ENCODE measurements at regions not wholly inside any gene's neighbourhood (a gene's known extent, or its start where the extent isn't known, plus 50 kb on each side); places are given as distances from the start of the nearest gene placed in this dataset.

DNA sequence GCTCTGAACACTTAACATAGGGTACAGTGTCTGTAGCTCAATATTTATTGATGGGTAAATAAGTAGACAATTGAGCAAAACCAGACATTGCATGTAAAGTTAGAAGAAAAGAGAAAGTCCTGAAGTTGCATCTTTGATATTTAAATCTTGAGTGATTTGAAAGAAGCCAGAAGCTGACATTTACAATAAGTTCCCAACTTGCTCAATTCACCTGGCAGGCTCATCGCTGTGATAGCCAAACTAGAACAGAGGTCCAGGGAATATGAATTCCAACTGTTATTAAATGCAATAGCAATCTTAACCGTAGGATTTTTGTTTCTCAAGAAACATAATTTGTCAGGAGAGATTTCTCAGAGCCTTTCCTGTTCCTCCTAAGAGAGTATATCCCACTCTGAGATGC lies 65.9 kb upstream of the EDN1 start:
- no TSS peak for BruUV-seq (replicated peaks)
- H3K36me3 ChIP-seq (ENCODE audit: insufficient read depth, low read length, poor library complexity, severe bottlenecking): no peaks in the 10 kb centered on the region
- H3K4me1 ChIP-seq (ENCODE audit: insufficient read depth, low read length, poor library complexity, severe bottlenecking): no peaks in the 10 kb centered on the region
- H3K9me3 ChIP-seq (ENCODE audit: low read depth, low read length, poor library complexity, severe bottlenecking): no peaks in the 10 kb centered on the region
- intact Hi-C loops (cut with micrococcal nuclease; ENCODE audit: unreplicated experiment): no loop called here
- H3K27ac ChIP-seq (ENCODE audit: low read depth, low read length, poor library complexity, severe bottlenecking): no peak overlapping the region
- H3K4me3 ChIP-seq (ENCODE audit: low read depth, low read length, poor library complexity, severe bottlenecking): no peak overlapping the region
- no peaks in the 10 kb centered on the region for H3K27me3 ChIP-seq (replicated peaks; ENCODE audit: insufficient read depth, low read depth, low read length, poor library complexity)
- ChIA-PET CTCF (no interaction called here), POLR2A (ENCODE audit: low non-redundant PET) (no interaction called here)
- TF ChIP-seq, protein P1, sequence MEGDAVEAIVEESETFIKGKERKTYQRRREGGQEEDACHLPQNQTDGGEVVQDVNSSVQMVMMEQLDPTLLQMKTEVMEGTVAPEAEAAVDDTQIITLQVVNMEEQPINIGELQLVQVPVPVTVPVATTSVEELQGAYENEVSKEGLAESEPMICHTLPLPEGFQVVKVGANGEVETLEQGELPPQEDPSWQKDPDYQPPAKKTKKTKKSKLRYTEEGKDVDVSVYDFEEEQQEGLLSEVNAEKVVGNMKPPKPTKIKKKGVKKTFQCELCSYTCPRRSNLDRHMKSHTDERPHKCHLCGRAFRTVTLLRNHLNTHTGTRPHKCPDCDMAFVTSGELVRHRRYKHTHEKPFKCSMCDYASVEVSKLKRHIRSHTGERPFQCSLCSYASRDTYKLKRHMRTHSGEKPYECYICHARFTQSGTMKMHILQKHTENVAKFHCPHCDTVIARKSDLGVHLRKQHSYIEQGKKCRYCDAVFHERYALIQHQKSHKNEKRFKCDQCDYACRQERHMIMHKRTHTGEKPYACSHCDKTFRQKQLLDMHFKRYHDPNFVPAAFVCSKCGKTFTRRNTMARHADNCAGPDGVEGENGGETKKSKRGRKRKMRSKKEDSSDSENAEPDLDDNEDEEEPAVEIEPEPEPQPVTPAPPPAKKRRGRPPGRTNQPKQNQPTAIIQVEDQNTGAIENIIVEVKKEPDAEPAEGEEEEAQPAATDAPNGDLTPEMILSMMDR (conservative IDR thresholded peaks at IDR 0.05; ENCODE audit: low read depth, low read length): no peak
- no peak for TF ChIP-seq EZH2 (IDR thresholded peaks at IDR 0.05; ENCODE audit: borderline replicate concordance, low read depth, low read length, poor library complexity, severe bottlenecking)
- DNase-seq (ENCODE audit: low spot score): no peak

DNA sequence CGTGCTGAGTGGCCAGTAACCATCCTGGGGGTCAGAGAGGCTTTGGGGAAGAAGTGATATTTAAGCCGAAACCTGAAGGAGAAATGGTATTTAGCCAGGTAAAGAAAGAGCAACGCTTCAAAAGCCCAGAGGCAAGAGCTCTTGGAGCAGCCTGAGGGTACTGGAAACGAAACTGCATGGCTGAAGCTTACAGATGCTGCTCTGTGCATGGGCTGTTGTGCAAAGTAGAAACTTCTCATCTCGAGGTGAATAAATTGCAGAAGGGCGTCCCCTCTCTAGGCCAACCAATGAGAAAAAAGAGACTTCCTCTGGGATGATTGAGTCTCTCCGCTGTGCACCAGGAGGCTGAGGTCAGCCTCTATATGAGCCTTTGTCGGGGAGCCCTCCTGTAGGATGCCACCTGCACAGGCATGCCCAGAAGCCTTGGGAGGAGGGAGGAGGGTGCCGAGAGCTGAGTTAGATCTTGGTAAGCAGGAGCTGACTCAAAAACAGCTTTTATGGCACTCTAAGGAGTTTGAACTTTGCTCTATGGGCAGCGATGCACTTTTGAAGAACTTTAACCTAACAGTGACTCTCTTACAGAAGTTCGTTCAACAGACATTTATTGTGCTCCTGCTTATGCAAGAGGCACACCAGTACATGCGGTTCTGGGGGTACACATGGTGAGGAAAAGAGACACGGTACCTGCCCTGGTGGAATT lies 61.6 kb upstream of the EDN1 start:
- intact Hi-C loops (cut with micrococcal nuclease; ENCODE audit: unreplicated experiment): no loop called here
- POLR2A ChIA-PET (ENCODE audit: low non-redundant PET): no interaction called here

DNA sequence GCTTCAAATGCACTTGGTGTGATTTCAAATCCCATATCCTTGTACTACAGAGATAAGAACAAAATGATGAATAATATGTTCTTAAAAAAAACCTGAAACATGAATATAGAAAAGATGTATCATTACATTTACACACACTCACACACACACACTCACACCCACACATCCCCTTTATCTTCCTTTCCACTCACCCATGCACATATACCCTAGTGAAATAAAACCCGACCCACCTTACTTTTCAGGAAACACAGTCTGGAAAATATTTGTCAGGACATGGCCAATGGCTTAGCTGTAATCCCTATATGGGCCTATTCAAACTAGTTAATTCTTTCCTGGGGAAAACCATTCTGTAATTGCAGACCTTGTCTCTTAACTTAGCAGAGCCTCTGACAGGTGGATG lies 60.8 kb upstream of the EDN1 start:
- ChIA-PET CTCF (no interaction called here), POLR2A (ENCODE audit: low non-redundant PET) (no interaction called here)
- no peak for DNase-seq (ENCODE audit: low spot score)
- no peaks in the 10 kb centered on the region for H3K36me3 ChIP-seq (ENCODE audit: insufficient read depth, low read length, poor library complexity, severe bottlenecking)
- H3K27ac ChIP-seq (ENCODE audit: low read depth, low read length, poor library complexity, severe bottlenecking): no peak overlapping the region
- no peaks in the 10 kb centered on the region for H3K9me3 ChIP-seq (ENCODE audit: low read depth, low read length, poor library complexity, severe bottlenecking)
- H3K4me1 ChIP-seq (ENCODE audit: insufficient read depth, low read length, poor library complexity, severe bottlenecking): no peaks in the 10 kb centered on the region
- intact Hi-C loops (cut with micrococcal nuclease; ENCODE audit: unreplicated experiment): no loop called here
- H3K4me3 ChIP-seq (ENCODE audit: low read depth, low read length, poor library complexity, severe bottlenecking): no peak overlapping the region
- no peaks in the 10 kb centered on the region for H3K27me3 ChIP-seq (replicated peaks; ENCODE audit: insufficient read depth, low read depth, low read length, poor library complexity)
- no TSS peak for BruUV-seq (replicated peaks)
- no peak for TF ChIP-seq EZH2 (IDR thresholded peaks at IDR 0.05; ENCODE audit: borderline replicate concordance, low read depth, low read length, poor library complexity, severe bottlenecking)
- TF ChIP-seq, protein P1 (conservative IDR thresholded peaks at IDR 0.05; ENCODE audit: low read depth, low read length): no peak

More for the DNA sequence above, 61.6 kb upstream of the EDN1 start:
- Histone ChIP-seq H3K36me3 (ENCODE audit: insufficient read depth, low read length, poor library complexity, severe bottlenecking) (no peaks in the 10 kb centered on the region), H3K4me3 (ENCODE audit: low read depth, low read length, poor library complexity, severe bottlenecking) (no peak overlapping the region), H3K9me3 (ENCODE audit: low read depth, low read length, poor library complexity, severe bottlenecking) (no peaks in the 10 kb centered on the region), H3K27me3 (replicated peaks; ENCODE audit: insufficient read depth, low read depth, low read length, poor library complexity) (no peaks in the 10 kb centered on the region), H3K27ac (ENCODE audit: low read depth, low read length, poor library complexity, severe bottlenecking) (no peak overlapping the region), H3K4me1 (ENCODE audit: insufficient read depth, low read length, poor library complexity, severe bottlenecking) (no peaks in the 10 kb centered on the region)
- no TSS peak for BruUV-seq (replicated peaks)
- no peak for DNase-seq (ENCODE audit: low spot score)
- TF ChIP-seq, protein P1 (conservative IDR thresholded peaks at IDR 0.05; ENCODE audit: low read depth, low read length): no peak
- no peak for TF ChIP-seq EZH2 (IDR thresholded peaks at IDR 0.05; ENCODE audit: borderline replicate concordance, low read depth, low read length, poor library complexity, severe bottlenecking)
- CTCF ChIA-PET: no interaction called here

Measured in A673 (cell line).